ENCODE measurements at regions not wholly inside any gene's neighbourhood (a gene's known extent, or its start where the extent isn't known, plus 50 kb on each side); places are given as distances from the start of the nearest gene placed in this dataset.

DNA sequence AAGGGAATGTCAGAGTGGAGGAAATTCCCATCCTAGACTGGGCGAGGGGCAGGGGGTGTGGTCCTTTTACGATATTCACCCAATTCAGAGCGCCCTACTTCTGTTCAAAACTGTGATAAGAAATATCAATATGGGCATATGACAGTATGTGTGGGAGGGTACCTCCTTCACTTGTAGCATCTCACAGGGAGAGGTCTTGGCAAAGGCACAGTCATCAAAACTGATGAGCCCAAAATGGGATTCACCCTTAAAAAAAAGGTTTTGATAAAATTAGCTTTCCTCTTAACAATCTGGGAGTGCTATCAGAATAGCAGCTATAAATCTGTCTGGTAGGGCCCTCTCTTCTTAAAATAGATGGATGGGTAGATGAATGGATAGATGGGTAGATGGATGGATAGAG is 967.8 kb upstream of the RBFOX1 start:
- TF ChIP-seq, protein P1, sequence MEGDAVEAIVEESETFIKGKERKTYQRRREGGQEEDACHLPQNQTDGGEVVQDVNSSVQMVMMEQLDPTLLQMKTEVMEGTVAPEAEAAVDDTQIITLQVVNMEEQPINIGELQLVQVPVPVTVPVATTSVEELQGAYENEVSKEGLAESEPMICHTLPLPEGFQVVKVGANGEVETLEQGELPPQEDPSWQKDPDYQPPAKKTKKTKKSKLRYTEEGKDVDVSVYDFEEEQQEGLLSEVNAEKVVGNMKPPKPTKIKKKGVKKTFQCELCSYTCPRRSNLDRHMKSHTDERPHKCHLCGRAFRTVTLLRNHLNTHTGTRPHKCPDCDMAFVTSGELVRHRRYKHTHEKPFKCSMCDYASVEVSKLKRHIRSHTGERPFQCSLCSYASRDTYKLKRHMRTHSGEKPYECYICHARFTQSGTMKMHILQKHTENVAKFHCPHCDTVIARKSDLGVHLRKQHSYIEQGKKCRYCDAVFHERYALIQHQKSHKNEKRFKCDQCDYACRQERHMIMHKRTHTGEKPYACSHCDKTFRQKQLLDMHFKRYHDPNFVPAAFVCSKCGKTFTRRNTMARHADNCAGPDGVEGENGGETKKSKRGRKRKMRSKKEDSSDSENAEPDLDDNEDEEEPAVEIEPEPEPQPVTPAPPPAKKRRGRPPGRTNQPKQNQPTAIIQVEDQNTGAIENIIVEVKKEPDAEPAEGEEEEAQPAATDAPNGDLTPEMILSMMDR (IDR thresholded peaks at IDR 0.05), result no peak
- no peak for TF ChIP-seq POLR2A (IDR thresholded peaks at IDR 0.05)
- no peak for TF ChIP-seq POLR2AphosphoS5 (IDR thresholded peaks at IDR 0.05)
